ENCODE measurements at regions not wholly inside any gene's neighbourhood (a gene's known extent, or its start where the extent isn't known, plus 50 kb on each side); places are given as distances from the start of the nearest gene placed in this dataset.

DNA sequence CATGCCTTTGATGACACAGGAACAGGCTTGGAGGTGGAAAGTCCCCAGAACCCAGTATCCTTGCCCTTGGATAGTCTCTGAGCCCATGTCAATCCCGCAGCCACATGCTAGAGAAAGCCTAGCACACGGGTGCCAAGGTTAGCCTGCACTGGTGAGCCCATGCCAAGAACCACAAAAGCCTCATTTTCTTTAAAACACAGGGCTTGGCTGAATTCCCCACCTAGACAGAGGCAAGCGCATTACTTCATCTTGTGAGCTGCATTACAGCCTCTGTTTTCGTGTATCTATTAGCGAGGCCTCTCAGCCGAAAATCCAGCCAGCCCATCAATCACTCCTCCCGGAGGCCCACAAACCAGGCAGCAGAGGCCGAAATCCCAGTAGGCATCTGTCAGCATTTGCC lies 314.9 kb upstream of the AUTS2 start:
- ATAC-seq (peak; percentile 48), DNase-seq (peak in 1 of 4 donors; percentile 6)
- no peaks in the 10 kb centered on the region for H3K4me1 ChIP-seq
- peaks cover 0 to 3% of the 10 kb centered on the region in 2 donors for H3K9me3 ChIP-seq
- intact Hi-C loops (cut with DNase I): no loop called here
- no peak overlapping the region for H3K27ac ChIP-seq
- TF ChIP-seq, protein P1, sequence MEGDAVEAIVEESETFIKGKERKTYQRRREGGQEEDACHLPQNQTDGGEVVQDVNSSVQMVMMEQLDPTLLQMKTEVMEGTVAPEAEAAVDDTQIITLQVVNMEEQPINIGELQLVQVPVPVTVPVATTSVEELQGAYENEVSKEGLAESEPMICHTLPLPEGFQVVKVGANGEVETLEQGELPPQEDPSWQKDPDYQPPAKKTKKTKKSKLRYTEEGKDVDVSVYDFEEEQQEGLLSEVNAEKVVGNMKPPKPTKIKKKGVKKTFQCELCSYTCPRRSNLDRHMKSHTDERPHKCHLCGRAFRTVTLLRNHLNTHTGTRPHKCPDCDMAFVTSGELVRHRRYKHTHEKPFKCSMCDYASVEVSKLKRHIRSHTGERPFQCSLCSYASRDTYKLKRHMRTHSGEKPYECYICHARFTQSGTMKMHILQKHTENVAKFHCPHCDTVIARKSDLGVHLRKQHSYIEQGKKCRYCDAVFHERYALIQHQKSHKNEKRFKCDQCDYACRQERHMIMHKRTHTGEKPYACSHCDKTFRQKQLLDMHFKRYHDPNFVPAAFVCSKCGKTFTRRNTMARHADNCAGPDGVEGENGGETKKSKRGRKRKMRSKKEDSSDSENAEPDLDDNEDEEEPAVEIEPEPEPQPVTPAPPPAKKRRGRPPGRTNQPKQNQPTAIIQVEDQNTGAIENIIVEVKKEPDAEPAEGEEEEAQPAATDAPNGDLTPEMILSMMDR (IDR thresholded peaks at IDR 0.05): no peak
- no peak overlapping the region for H3K4me3 ChIP-seq
- no peaks in the 10 kb centered on the region for H3K36me3 ChIP-seq
- H3K27me3 ChIP-seq: no peaks in the 10 kb centered on the region

DNA sequence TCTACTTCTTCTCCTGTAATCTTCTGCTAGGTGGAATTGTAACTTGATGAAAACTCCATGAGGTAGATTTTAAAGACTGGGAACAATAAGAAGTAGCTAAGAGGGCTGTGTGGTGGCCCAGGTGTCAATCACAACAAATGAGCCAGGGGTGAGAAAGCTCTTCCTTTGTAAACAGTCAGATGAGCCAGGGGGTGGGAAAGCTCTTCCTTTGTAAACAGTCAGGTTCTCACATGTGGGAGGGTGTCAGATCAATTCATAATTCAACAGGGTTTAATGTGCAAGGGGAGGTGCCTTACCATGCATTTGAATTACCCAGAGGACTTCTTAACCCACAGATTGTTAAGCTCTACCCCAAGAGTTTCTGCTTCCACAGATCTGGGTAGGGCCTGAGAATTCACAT lies 312.4 kb upstream of the AUTS2 start:
- Histone ChIP-seq H3K27me3 (no peaks in the 10 kb centered on the region), H3K9me3 (peaks cover 0 to 3% of the 10 kb centered on the region in 2 donors), H3K27ac (no peak overlapping the region), H3K4me3 (no peak overlapping the region), H3K4me1 (no peaks in the 10 kb centered on the region), H3K36me3 (no peaks in the 10 kb centered on the region)
- DNase-seq (no peak), ATAC-seq (no peak)
- TF ChIP-seq, protein P1 (IDR thresholded peaks at IDR 0.05): no peak
- intact Hi-C loops (cut with DNase I): no loop called here

DNA sequence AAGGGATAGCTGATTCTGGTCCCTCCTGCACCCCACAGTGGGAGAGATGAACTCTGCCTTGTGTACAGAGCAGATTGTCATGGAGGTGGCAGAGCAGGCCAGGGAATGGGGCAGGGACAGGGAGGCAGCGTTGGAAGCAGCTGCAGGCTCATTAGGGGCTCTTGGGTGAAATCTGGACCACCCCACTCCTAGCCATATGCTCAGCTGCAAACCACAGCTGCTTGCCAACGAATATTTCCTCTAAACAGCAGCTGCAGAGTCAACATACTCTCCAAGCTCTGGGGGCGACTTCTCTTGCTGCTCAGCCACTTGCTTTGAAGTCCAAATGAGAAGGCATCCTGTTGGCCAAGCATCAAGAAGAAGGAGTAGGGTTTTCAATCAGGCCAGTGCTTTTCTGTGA lies 302.3 kb upstream of the AUTS2 start:
- no peak overlapping the region for H3K4me3 ChIP-seq
- H3K9me3 ChIP-seq: no peaks in the 10 kb centered on the region
- H3K36me3 ChIP-seq: no peaks in the 10 kb centered on the region
- no peak overlapping the region for H3K27ac ChIP-seq
- H3K4me1 ChIP-seq: no peaks in the 10 kb centered on the region
- intact Hi-C loops (cut with DNase I): no loop called here
- peak in 1 of 4 donors; percentile 63 for DNase-seq
- no peak for ATAC-seq
- H3K27me3 ChIP-seq: no peaks in the 10 kb centered on the region
- TF ChIP-seq, protein P1 (IDR thresholded peaks at IDR 0.05): no peak

DNA sequence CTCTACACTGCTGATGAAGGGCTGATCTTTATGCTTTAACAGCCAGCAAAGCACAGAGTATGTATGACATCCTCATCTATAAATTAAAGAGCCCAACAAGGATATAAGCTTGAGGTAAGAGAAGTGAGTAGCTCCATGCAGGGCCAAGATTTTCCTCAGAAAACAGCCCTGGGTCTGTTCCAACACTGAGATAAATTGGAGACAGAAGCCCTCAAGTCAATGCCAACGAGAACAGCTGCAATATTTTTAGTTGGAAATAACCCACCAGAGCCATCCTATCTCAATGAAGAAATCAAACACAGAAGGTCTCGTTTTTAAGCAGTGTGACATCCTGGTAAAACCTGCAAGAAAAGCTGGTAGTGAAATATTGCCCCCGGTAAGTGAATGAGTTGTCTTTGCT lies 297.0 kb upstream of the AUTS2 start:
- DNase-seq: peak in 1 of 4 donors; percentile 13
- TF ChIP-seq, protein P1 (IDR thresholded peaks at IDR 0.05): no peak
- Histone ChIP-seq H3K4me1 (no peaks in the 10 kb centered on the region), H3K27ac (no peak overlapping the region), H3K4me3 (no peak overlapping the region), H3K27me3 (no peaks in the 10 kb centered on the region), H3K9me3 (peaks cover 0 to 2% of the 10 kb centered on the region in 2 donors), H3K36me3 (no peaks in the 10 kb centered on the region)
- ATAC-seq: no peak
- intact Hi-C loops (cut with DNase I): no loop called here

DNA sequence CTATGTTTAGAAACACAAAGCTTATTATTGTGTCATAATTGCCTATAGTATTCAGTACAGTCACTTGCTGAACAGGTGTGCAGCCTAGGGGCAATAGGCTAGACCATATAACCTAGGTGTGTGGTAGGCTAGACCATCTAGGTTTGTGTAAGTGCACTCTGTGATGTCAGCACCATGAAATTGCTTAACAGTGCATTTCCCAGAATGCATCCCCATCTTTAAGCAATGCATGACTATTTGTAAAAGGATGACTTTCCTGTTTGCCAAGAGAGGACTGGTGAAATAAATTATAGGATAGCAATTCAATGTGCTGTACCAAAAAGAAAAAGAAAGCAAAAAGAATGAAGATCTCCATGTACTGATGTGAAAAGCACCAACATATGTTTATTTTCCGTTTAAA lies 288.7 kb upstream of the AUTS2 start:
- H3K27ac ChIP-seq: no peak overlapping the region
- no peaks in the 10 kb centered on the region for H3K4me1 ChIP-seq
- H3K9me3 ChIP-seq: no peaks in the 10 kb centered on the region
- no peaks in the 10 kb centered on the region for H3K27me3 ChIP-seq
- no peak for DNase-seq
- ATAC-seq: no peak
- no peaks in the 10 kb centered on the region for H3K36me3 ChIP-seq
- intact Hi-C loops (cut with DNase I): no loop called here
- no peak overlapping the region for H3K4me3 ChIP-seq
- TF ChIP-seq, protein P1 (IDR thresholded peaks at IDR 0.05): no peak
